MCF 10A (cell line): ENCODE measurements at regions not wholly inside any gene's neighbourhood (a gene's known extent, or its start where the extent isn't known, plus 50 kb on each side); places are given as distances from the start of the nearest gene placed in this dataset.
"Not testable (repeated sequence)": the region's sequence is repeated elsewhere in the genome, so short reads cannot be mapped to it uniquely, and the experiment has no call there.

Source experiments
- BruUV-seq: library from RNA; stranded (reverse); fragments of 400-500 nt; replicated peaks from 2 replicates; lab custom pipeline; 2021; lab: Mats Ljungman, UMichigan
- CTCF ChIA-PET: fragments of 300-600 bp; sonication (Branson Sonifier 250); formaldehyde crosslinking; extraction: SDS; loops from one replicate; lab custom pipeline; 2021; ENCODE audit warnings: antibody characterized with exemption, inconsistent platforms; lab: Yijun Ruan, JAX
- POLR2A ChIA-PET: fragments of 300-600, 350-650 bp; sonication (Branson Sonifier 250); formaldehyde crosslinking; extraction: SDS; loops from one replicate; lab custom pipeline; 2020; ENCODE audit warnings: antibody characterized with exemption, inconsistent platforms; lab: Yijun Ruan, JAX
- DNase-seq: peaks from one replicate; pipeline ENCODE4 v3.0.0-alpha.2; 2018; ENCODE audit not compliant: unreplicated experiment
- H3K27ac Mint-ChIP-seq: one replicate; pipeline ENCODE4 v1.8.0; 2022; ENCODE audit warnings: mild to moderate bottlenecking, low read depth, mixed read lengths; ENCODE audit not compliant: unreplicated experiment
- H3K27me3 Mint-ChIP-seq: one replicate; pipeline ENCODE4 v1.8.0; 2022; ENCODE audit warnings: mixed read lengths; ENCODE audit not compliant: insufficient read depth, unreplicated experiment
- H3K36me3 Mint-ChIP-seq: one replicate; pipeline ENCODE4 v1.8.0; 2022; ENCODE audit warnings: mild to moderate bottlenecking, moderate library complexity, mixed read lengths; ENCODE audit not compliant: insufficient read depth, unreplicated experiment
- H3K4me1 Mint-ChIP-seq: one replicate; pipeline ENCODE4 v1.8.0; 2022; ENCODE audit warnings: mixed read lengths; ENCODE audit not compliant: insufficient read depth, unreplicated experiment
- H3K4me3 Mint-ChIP-seq: one replicate; pipeline ENCODE4 v1.8.0; 2022; ENCODE audit warnings: mild to moderate bottlenecking, moderate library complexity, mixed read lengths; ENCODE audit not compliant: unreplicated experiment
- H3K9me3 Mint-ChIP-seq: one replicate; pipeline ENCODE4 v1.8.0; 2022; ENCODE audit warnings: mixed read lengths; ENCODE audit not compliant: unreplicated experiment
- intact Hi-C: fragments of 100-400 bp; cut with micrococcal nuclease; formaldehyde crosslinking; loops from 2 replicates; pipeline ENCODE4 v1.14.1; 2022
- TF ChIP-seq, protein P1 (sequence below): fragments of 200-600 bp; IDR thresholded peaks from one replicate; pipeline ENCODE4 v1.8.0; 2022; ENCODE audit warnings: antibody characterized with exemption, mild to moderate bottlenecking; ENCODE audit not compliant: unreplicated experiment

DNA sequence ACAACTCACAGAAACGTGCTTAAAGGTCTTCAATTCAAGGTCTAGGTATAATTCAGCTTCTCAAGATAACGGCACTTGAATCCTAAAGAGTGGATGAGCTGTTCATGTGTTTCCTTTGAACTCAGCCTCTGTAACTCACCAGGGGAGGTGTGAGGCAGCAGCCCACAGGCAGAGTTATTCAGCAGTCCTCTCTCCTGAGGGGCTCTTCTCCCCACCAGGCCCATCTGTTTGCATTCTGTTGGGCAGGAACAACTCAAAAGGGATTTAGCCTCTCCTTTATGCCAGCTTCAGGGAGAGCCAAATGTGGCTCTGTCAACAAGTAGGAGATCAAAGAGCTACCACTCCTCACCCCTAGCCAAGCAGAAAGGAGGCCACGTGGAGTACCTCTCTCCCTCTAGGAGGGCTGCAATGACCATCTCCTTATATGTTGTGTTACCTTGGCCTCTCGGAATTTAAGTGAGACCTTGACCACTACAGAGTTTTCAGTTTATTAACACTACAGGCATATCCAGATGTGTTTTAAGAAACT, 151.2 kb downstream of the SPATA18 start:
- Mint-ChIP-seq H3K4me1 (no peaks in the 10 kb centered on the region), H3K4me3 (no peak overlapping the region), H3K9me3 (no peaks in the 10 kb centered on the region), H3K27ac (no peak overlapping the region), H3K36me3 (no peaks in the 10 kb centered on the region), H3K27me3 (no peaks in the 10 kb centered on the region)
- ChIA-PET POLR2A (no interaction called here), CTCF (no interaction called here)
- TF ChIP-seq, protein P1, sequence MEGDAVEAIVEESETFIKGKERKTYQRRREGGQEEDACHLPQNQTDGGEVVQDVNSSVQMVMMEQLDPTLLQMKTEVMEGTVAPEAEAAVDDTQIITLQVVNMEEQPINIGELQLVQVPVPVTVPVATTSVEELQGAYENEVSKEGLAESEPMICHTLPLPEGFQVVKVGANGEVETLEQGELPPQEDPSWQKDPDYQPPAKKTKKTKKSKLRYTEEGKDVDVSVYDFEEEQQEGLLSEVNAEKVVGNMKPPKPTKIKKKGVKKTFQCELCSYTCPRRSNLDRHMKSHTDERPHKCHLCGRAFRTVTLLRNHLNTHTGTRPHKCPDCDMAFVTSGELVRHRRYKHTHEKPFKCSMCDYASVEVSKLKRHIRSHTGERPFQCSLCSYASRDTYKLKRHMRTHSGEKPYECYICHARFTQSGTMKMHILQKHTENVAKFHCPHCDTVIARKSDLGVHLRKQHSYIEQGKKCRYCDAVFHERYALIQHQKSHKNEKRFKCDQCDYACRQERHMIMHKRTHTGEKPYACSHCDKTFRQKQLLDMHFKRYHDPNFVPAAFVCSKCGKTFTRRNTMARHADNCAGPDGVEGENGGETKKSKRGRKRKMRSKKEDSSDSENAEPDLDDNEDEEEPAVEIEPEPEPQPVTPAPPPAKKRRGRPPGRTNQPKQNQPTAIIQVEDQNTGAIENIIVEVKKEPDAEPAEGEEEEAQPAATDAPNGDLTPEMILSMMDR = no peak
- no peak for DNase-seq
- no TSS peak for BruUV-seq
- intact Hi-C loops = no loop called here

DNA sequence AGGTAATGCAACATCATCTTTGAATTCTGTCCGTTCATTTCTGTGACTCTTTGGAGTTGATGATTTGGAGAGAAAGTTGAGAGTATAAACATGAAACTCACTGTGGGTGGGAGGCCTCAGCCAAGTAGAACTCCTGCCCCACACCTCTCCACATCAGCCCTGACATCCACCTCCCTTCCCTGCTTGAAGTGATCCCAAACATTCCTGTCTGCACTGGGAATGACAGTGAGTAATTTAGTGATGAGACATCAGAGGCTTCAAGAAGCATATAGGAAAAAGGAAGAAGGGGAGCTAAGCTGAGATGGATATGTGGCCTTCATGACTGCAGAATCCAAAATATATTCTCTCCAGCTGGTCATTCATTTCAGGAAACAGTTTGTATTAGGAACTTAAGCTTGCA, 151.8 kb downstream of the SPATA18 start:
- TF ChIP-seq, protein P1 = no peak
- H3K4me3 Mint-ChIP-seq = no peak overlapping the region
- BruUV-seq = no TSS peak
- H3K9me3 Mint-ChIP-seq = no peaks in the 10 kb centered on the region
- no peaks in the 10 kb centered on the region for H3K27me3 Mint-ChIP-seq
- no peak overlapping the region for H3K27ac Mint-ChIP-seq
- no peaks in the 10 kb centered on the region for H3K4me1 Mint-ChIP-seq
- intact Hi-C loops = no loop called here
- H3K36me3 Mint-ChIP-seq = no peaks in the 10 kb centered on the region
- ChIA-PET POLR2A (no interaction called here), CTCF (interaction anchor here (0.7 kb wide), 2 partner anchors 108 to 291 kb away, joined by 3 read pairs; no protein-coding TSS in a partner anchor)
- no peak for DNase-seq

DNA sequence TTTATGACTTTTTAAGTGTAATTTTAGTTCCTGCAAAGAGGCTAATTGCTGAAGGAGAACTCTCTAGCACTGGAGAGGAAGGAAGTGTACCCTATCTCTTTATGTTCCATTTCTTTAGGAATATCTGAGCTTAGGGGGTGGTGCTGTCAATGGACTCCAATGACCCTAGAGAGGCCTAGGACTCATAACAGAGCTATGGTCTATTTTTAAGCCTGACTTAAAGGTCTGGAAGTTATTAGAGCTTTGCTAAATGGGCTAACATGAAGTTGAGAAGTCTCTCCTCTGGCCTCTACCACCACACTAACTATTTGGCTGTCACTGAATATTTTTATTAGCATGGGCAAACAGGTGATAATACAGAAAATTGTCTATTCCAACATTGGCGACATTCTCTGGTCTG, 152.2 kb downstream of the SPATA18 start:
- peaks cover 3% of the 10 kb centered on the region for H3K9me3 Mint-ChIP-seq
- no peak for DNase-seq
- ChIA-PET POLR2A (no interaction called here), CTCF (interaction anchor here (0.7 kb wide), 2 partner anchors 109 to 292 kb away, joined by 3 read pairs; no protein-coding TSS in a partner anchor)
- no peaks in the 10 kb centered on the region for H3K27me3 Mint-ChIP-seq
- no peaks in the 10 kb centered on the region for H3K36me3 Mint-ChIP-seq
- no peaks in the 10 kb centered on the region for H3K4me1 Mint-ChIP-seq
- no peak overlapping the region for H3K4me3 Mint-ChIP-seq
- no TSS peak for BruUV-seq
- TF ChIP-seq, protein P1 = no peak
- intact Hi-C loops = no loop called here
- no peak overlapping the region for H3K27ac Mint-ChIP-seq

DNA sequence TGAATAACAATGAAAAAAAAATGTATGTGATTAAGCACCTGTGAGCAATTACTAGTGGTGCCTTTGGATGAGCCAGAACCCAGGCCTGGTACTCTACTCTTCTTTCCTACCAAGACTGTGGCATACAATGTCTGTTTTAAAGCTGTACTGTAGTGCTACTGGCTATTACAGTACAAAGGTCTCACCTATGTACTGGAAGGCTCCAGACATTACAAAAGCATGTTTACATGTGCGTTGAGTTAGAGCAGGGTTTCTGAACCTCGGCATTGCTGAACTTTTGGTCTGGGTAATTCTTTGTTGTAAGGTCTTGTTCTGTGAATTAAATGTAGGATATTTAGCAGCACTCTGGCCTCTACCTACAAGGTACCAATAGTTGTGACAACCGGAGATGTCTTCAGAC, 153.8 kb downstream of the SPATA18 start:
- CTCF ChIA-PET = no interaction called here
- no TSS peak for BruUV-seq
- TF ChIP-seq, protein P1 = no peak
- Mint-ChIP-seq H3K9me3 (peaks cover 8% of the 10 kb centered on the region), H3K27me3 (no peaks in the 10 kb centered on the region), H3K36me3 (no peaks in the 10 kb centered on the region), H3K4me1 (no peaks in the 10 kb centered on the region), H3K4me3 (no peak overlapping the region), H3K27ac (no peak overlapping the region)
- DNase-seq = no peak
- POLR2A ChIA-PET = no interaction called here
- intact Hi-C loops = no loop called here

DNA sequence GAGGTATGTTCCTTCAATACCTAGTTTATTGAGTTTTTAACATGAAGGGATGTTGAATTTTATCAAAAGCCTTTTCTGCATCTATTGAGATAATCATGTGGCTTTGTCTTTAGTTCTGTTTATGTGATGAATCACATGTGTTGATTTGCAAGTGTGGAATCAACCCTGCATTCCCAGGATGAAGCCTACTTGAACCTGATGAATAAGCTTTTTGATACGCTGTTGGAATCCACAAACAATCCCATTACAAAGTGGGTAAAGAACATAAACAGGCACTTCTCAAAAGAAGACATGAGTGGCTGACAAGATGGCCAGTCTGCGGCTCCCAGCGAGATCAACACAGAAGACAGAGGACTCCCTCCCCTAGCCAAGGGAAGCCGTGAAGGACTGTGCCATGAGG, 156.0 kb downstream of the SPATA18 start:
- intact Hi-C loops, H3K4me3 Mint-ChIP-seq, POLR2A ChIA-PET, DNase-seq, H3K27ac Mint-ChIP-seq, BruUV-seq, H3K9me3 Mint-ChIP-seq, H3K4me1 Mint-ChIP-seq, H3K36me3 Mint-ChIP-seq, H3K27me3 Mint-ChIP-seq: not testable (repeated sequence)
- CTCF ChIA-PET = interaction anchor here (0.7 kb wide), 1 partner anchor 8 kb away, joined by 3 read pairs; no protein-coding TSS in a partner anchor
